MM.1S (cell line): ENCODE measurements at regions not wholly inside any gene's neighbourhood (a gene's known extent, or its start where the extent isn't known, plus 50 kb on each side); places are given as distances from the start of the nearest gene placed in this dataset.

Experiments
- DNase-seq: peaks from one replicate; pipeline ENCODE4 v3.0.0-alpha.2; 2015
- H2AFZ ChIP-seq: fragments of 300-600 bp; sonication (generic); 2 replicates; pipeline ENCODE4 v1.6.0; 2016; ENCODE audit warnings: antibody characterized with exemption, low read length
- H3F3A ChIP-seq: fragments of 300-600 bp; sonication (generic); 2 replicates; pipeline ENCODE4 v1.6.1; 2016; ENCODE audit warnings: mild to moderate bottlenecking, antibody characterized with exemption, low read length, moderate library complexity, mixed read lengths; ENCODE audit not compliant: insufficient read depth
- H3K27ac ChIP-seq: fragments of 300-600 bp; sonication (generic); 2 replicates; pipeline ENCODE4 v1.5.1; 2016; ENCODE audit warnings: mild to moderate bottlenecking, low read length
- H3K27me3 ChIP-seq: fragments of 300-600 bp; sonication (generic); replicated peaks from 2 replicates; pipeline ENCODE4 v1.6.0; 2016; ENCODE audit warnings: low read length; ENCODE audit not compliant: insufficient read depth
- H3K36me3 ChIP-seq: fragments of 300-600 bp; sonication (generic); replicated peaks from 2 replicates; pipeline ENCODE4 v1.6.1; 2016; ENCODE audit warnings: mild to moderate bottlenecking, low read length, mixed read lengths; ENCODE audit not compliant: insufficient read depth
- H3K4me1 ChIP-seq: fragments of 300-600 bp; sonication (generic); 2 replicates; pipeline ENCODE4 v1.6.1; 2016; ENCODE audit warnings: low read length, mixed read lengths
- H3K4me2 ChIP-seq: fragments of 300-600 bp; sonication (generic); 2 replicates; pipeline ENCODE4 v1.6.0; 2016; ENCODE audit warnings: low read depth, low read length
- H3K4me3 ChIP-seq: fragments of 300-600 bp; sonication (generic); 2 replicates; pipeline ENCODE4 v1.5.1; 2016; ENCODE audit warnings: low read length, mixed read lengths
- H3K79me2 ChIP-seq: fragments of 300-600 bp; sonication (generic); 2 replicates; pipeline ENCODE4 v1.6.1; 2016; ENCODE audit warnings: mixed run types, low read length, mixed read lengths
- H3K9ac ChIP-seq: fragments of 300-600 bp; sonication (generic); 2 replicates; pipeline ENCODE4 v1.6.1; 2016; ENCODE audit warnings: low read length, mixed read lengths
- H3K9me2 ChIP-seq: fragments of 300-600 bp; sonication (generic); replicated peaks from 2 replicates; pipeline ENCODE4 v1.6.1; 2016; ENCODE audit warnings: mild to moderate bottlenecking, low read length, mixed read lengths; ENCODE audit not compliant: insufficient read depth
- H3K9me3 ChIP-seq: fragments of 300-600 bp; sonication (generic); replicated peaks from 2 replicates; pipeline ENCODE4 v1.6.1; 2016; ENCODE audit warnings: mild to moderate bottlenecking, low read length, mixed read lengths; ENCODE audit not compliant: insufficient read depth
- H4K20me1 ChIP-seq: fragments of 300-600 bp; sonication (generic); 2 replicates; pipeline ENCODE4 v1.6.1; 2016; ENCODE audit warnings: mild to moderate bottlenecking, low read length, moderate library complexity, mixed read lengths; ENCODE audit not compliant: insufficient read depth
- CTCF ChIP-seq: fragments of 300-600 bp; sonication (generic); IDR thresholded peaks from 2 replicates; pipeline ENCODE4 v1.5.1; 2016; ENCODE audit warnings: antibody characterized with exemption, low read length, mixed read lengths
- EZH2 ChIP-seq: fragments of 300-600 bp; sonication (generic); optimal IDR thresholded peaks from 2 replicates; pipeline ENCODE3; 2017; ENCODE audit warnings: low read depth, mild to moderate bottlenecking, antibody characterized with exemption, low read length, mixed read lengths
- EZH2phosphoT487 ChIP-seq: fragments of 300-600 bp; sonication (generic); IDR thresholded peaks from 2 replicates; pipeline ENCODE4 v1.6.1; 2018; ENCODE audit warnings: antibody characterized with exemption, low read length

GRCh38 chr18:49708662-49709346, 104.5 kb downstream of the ACAA2 start:
- no peaks in the 10 kb centered on the region for H3F3A ChIP-seq
- H3K9me3 ChIP-seq, result no peaks in the 10 kb centered on the region
- H3K27me3 ChIP-seq, result no peaks in the 10 kb centered on the region
- no peak overlapping the region for H3K27ac ChIP-seq
- H3K4me1 ChIP-seq, result no peaks in the 10 kb centered on the region
- H3K36me3 ChIP-seq, result no peaks in the 10 kb centered on the region
- H3K9ac ChIP-seq, result no peak overlapping the region
- no peak for TF ChIP-seq EZH2phosphoT487
- no peak for TF ChIP-seq EZH2
- no peak for TF ChIP-seq CTCF
- no peak overlapping the region for H3K4me3 ChIP-seq
- no peaks in the 10 kb centered on the region for H3K79me2 ChIP-seq
- H2AFZ ChIP-seq, result no peak overlapping the region
- H4K20me1 ChIP-seq, result no peaks in the 10 kb centered on the region
- DNase-seq, result no peak
- H3K9me2 ChIP-seq, result no peaks in the 10 kb centered on the region
- H3K4me2 ChIP-seq, result no peak overlapping the region

GRCh38 chr18:49707599-49707998, 105.7 kb downstream of the ACAA2 start:
- Histone ChIP-seq H3K27ac (no peak overlapping the region), H3K9me2 (no peaks in the 10 kb centered on the region), H3K4me1 (no peaks in the 10 kb centered on the region), H3F3A (no peaks in the 10 kb centered on the region), H2AFZ (no peak overlapping the region), H3K9ac (no peak overlapping the region), H3K9me3 (no peaks in the 10 kb centered on the region), H3K79me2 (no peaks in the 10 kb centered on the region), H3K4me2 (no peak overlapping the region), H3K27me3 (no peaks in the 10 kb centered on the region), H3K4me3 (no peak overlapping the region), H3K36me3 (no peaks in the 10 kb centered on the region), H4K20me1 (no peaks in the 10 kb centered on the region)
- no peak for DNase-seq
- TF ChIP-seq CTCF, result no peak
- no peak for TF ChIP-seq EZH2phosphoT487
- TF ChIP-seq EZH2, result no peak

GRCh38 chr18:49704334-49704733, 109.0 kb downstream of the ACAA2 start:
- no peak for TF ChIP-seq EZH2phosphoT487
- TF ChIP-seq CTCF, result no peak
- TF ChIP-seq EZH2, result no peak
- no peaks in the 10 kb centered on the region for H3K9me3 ChIP-seq
- H3K9ac ChIP-seq, result no peak overlapping the region
- H3K9me2 ChIP-seq, result no peaks in the 10 kb centered on the region
- H4K20me1 ChIP-seq, result no peaks in the 10 kb centered on the region
- no peaks in the 10 kb centered on the region for H3K36me3 ChIP-seq
- H2AFZ ChIP-seq, result no peak overlapping the region
- no peak overlapping the region for H3K4me3 ChIP-seq
- H3K4me1 ChIP-seq, result no peaks in the 10 kb centered on the region
- no peaks in the 10 kb centered on the region for H3K79me2 ChIP-seq
- H3K27ac ChIP-seq, result no peak overlapping the region
- no peaks in the 10 kb centered on the region for H3K27me3 ChIP-seq
- no peak overlapping the region for H3K4me2 ChIP-seq
- no peaks in the 10 kb centered on the region for H3F3A ChIP-seq
- DNase-seq, result no peak
